Activated T-cell treated with anti-CD3 and anti-CD28 coated beads, Interleukin-2, amount 50 U/mL, for 4 hours (primary cell): ENCODE measurements at regions not wholly inside any gene's neighbourhood (a gene's known extent, or its start where the extent isn't known, plus 50 kb on each side); places are given as distances from the start of the nearest gene placed in this dataset.
"Not testable (repeated sequence)": the region's sequence is repeated elsewhere in the genome, so short reads cannot be mapped to it uniquely, and the experiment has no call there.

ENCODE experiments used
- ATAC-seq, 2 donors: fragments of 200-7000 bp; cut with Tn5 transposase; one replicate each; pipeline ENCODE4 v1.10.0; 2021
- DNase-seq: peaks from one replicate; pipeline ENCODE4 v3.0.0-alpha.2; 2020
- H3K27me3 Mint-ChIP-seq: one replicate; pipeline ENCODE4 v1.8.0; 2021; ENCODE audit warnings: low read depth, mixed read lengths
- H3K36me3 Mint-ChIP-seq: one replicate; pipeline ENCODE4 v1.8.0; 2022; ENCODE audit warnings: mixed read lengths; ENCODE audit not compliant: insufficient read depth
- H3K4me1 Mint-ChIP-seq: one replicate; pipeline ENCODE4 v1.8.0; 2021; ENCODE audit warnings: low read depth, mixed read lengths
- H3K4me3 Mint-ChIP-seq: one replicate; pipeline ENCODE4 v1.8.0; 2021; ENCODE audit warnings: mild to moderate bottlenecking, moderate library complexity, mixed read lengths
- H3K9me3 Mint-ChIP-seq: one replicate; pipeline ENCODE4 v1.8.0; 2021; ENCODE audit warnings: mixed read lengths

GRCh38 chr6:27143474-27144026 is 104.0 kb upstream of the PRSS16 start:
- H3K4me1 Mint-ChIP-seq: peaks cover 38% of the 10 kb centered on the region
- ATAC-seq (no peak), DNase-seq (no peak)
- H3K4me3 Mint-ChIP-seq: peak overlapping the region; percentile 64
- H3K9me3 Mint-ChIP-seq: no peaks in the 10 kb centered on the region
- no peaks in the 10 kb centered on the region for H3K27me3 Mint-ChIP-seq
- H3K36me3 Mint-ChIP-seq: peaks cover 3% of the 10 kb centered on the region

- no peak overlapping the region for H3K4me3 Mint-ChIP-seq
- no peaks in the 10 kb centered on the region for H3K27me3 Mint-ChIP-seq
- H3K9me3 Mint-ChIP-seq: no peaks in the 10 kb centered on the region
- no peak for DNase-seq
- peaks cover 3% of the 10 kb centered on the region for H3K36me3 Mint-ChIP-seq
- ATAC-seq: no peak
- peaks cover 30% of the 10 kb centered on the region for H3K4me1 Mint-ChIP-seq
Measured at GRCh38 chr6:27144740-27145079, 102.8 kb upstream of the PRSS16 start.

GRCh38 chr6:27145731-27146455 is 101.6 kb upstream of the PRSS16 start:
- ATAC-seq (peak; percentile 53 to 55), DNase-seq (peak; percentile 44)
- Mint-ChIP-seq H3K36me3 (peaks cover 2% of the 10 kb centered on the region), H3K4me3 (no peak overlapping the region), H3K27me3 (no peaks in the 10 kb centered on the region), H3K9me3 (no peaks in the 10 kb centered on the region), H3K4me1 (peaks cover 20% of the 10 kb centered on the region)

GRCh38 chr6:27146456-27146705 is 101.1 kb upstream of the PRSS16 start:
- not testable (repeated sequence) for DNase-seq, ATAC-seq, H3K36me3 Mint-ChIP-seq, H3K4me3 Mint-ChIP-seq, H3K27me3 Mint-ChIP-seq, H3K9me3 Mint-ChIP-seq
- peaks cover 15% of the 10 kb centered on the region for H3K4me1 Mint-ChIP-seq

GRCh38 chr6:27146706-27147505 is 100.6 kb upstream of the PRSS16 start:
- Mint-ChIP-seq H3K27me3 (no peaks in the 10 kb centered on the region), H3K36me3 (no peaks in the 10 kb centered on the region), H3K4me3 (no peak overlapping the region), H3K9me3 (no peaks in the 10 kb centered on the region), H3K4me1 (peaks cover 11% of the 10 kb centered on the region)
- peak; percentile 64 for DNase-seq
- ATAC-seq: peak; percentile 80 to 82

GRCh38 chr6:27148404-27148795 is 99.1 kb upstream of the PRSS16 start:
- H3K4me3 Mint-ChIP-seq: no peak overlapping the region
- no peaks in the 10 kb centered on the region for H3K36me3 Mint-ChIP-seq
- ATAC-seq (no peak), DNase-seq (no peak)
- no peaks in the 10 kb centered on the region for H3K9me3 Mint-ChIP-seq
- no peaks in the 10 kb centered on the region for H3K27me3 Mint-ChIP-seq
- H3K4me1 Mint-ChIP-seq: peaks cover 9% of the 10 kb centered on the region

GRCh38 chr6:27149150-27149549 is 98.4 kb upstream of the PRSS16 start:
- DNase-seq (no peak), ATAC-seq (no peak)
- no peaks in the 10 kb centered on the region for H3K36me3 Mint-ChIP-seq
- H3K4me1 Mint-ChIP-seq: peaks cover 5% of the 10 kb centered on the region
- H3K4me3 Mint-ChIP-seq: no peak overlapping the region
- no peaks in the 10 kb centered on the region for H3K9me3 Mint-ChIP-seq
- no peaks in the 10 kb centered on the region for H3K27me3 Mint-ChIP-seq

DNA sequence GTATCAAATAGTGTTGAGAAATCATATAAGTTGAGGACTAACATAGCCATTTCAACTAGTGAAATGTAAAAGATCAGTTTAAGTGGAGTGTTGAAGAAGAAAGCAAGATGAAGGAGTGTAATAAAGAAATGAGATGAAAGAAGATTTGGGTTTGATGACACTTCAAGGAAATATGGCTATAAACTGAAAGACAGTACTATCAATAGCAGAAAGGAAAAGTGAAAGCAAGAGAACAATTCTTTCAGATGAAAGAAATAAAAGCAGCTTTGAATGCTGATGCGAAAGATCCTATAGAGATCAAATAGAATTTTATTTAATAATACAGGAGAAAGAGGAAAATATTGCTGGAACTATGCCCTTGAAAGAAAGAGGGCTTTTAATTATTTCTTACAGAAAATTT is 92.8 kb upstream of the PRSS16 start:
- Mint-ChIP-seq H3K4me1 (peaks cover 35% of the 10 kb centered on the region), H3K27me3 (no peaks in the 10 kb centered on the region), H3K9me3 (no peaks in the 10 kb centered on the region), H3K36me3 (no peaks in the 10 kb centered on the region), H3K4me3 (peak overlapping the region; percentile 42)
- DNase-seq: no peak
- ATAC-seq: peak in 1 of 2 donors; percentile 17

GRCh38 chr6:27156874-27157458 is 90.5 kb upstream of the PRSS16 start:
- Mint-ChIP-seq H3K36me3 (no peaks in the 10 kb centered on the region), H3K4me3 (peak overlapping the region; percentile 78), H3K9me3 (no peaks in the 10 kb centered on the region), H3K4me1 (peaks cover 39% of the 10 kb centered on the region), H3K27me3 (no peaks in the 10 kb centered on the region)
- ATAC-seq (no peak), DNase-seq (no peak)

DNA sequence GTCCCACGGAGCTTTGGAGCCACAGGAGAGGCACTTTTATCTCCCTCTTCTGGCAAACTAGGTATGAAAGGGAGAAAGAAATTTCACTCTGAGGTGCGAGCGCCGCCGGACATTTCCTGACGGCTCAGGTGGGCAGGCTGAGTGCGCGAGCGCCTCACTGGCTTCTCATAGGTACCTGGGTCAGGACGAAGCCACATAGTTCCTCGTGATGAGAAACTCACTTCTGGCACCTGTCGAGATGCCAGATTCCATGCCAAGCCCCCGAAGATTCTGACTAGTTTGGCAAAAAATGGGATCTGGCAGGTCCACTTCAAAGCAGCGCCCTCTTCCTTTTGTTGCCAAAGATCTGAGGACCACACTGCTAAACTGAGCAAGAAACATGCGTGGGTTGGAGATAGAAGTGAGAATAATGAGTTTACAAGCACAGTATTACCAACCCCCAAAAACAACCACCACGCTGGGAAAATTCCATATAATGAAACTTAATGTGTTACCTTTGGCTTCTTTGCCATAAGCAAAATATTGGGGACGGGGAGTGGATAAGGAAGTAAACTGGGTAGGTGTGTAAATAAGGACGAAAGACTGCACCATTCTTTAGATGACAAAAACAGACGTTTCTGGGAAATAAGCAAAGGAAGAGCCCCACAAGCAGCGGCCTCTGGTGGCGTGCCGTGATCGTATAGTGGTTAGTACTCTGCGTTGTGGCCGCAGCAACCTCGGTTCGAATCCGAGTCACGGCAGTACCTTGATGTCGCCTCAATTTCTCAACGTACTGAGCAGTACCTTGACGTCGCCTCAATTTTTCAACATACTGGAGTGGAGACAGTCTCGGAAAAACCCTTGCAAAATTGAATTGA is 89.8 kb upstream of the PRSS16 start:
- Mint-ChIP-seq H3K4me1 (peaks cover 39% of the 10 kb centered on the region), H3K4me3 (peak overlapping the region; percentile 78), H3K36me3 (no peaks in the 10 kb centered on the region), H3K9me3 (no peaks in the 10 kb centered on the region), H3K27me3 (no peaks in the 10 kb centered on the region)
- DNase-seq (peak; percentile 78), ATAC-seq (peak; percentile 91)

GRCh38 chr6:27158316-27158643 is 89.2 kb upstream of the PRSS16 start:
- Mint-ChIP-seq H3K4me3 (peak overlapping the region; percentile 78), H3K4me1 (peaks cover 39% of the 10 kb centered on the region), H3K36me3 (no peaks in the 10 kb centered on the region), H3K27me3 (no peaks in the 10 kb centered on the region), H3K9me3 (no peaks in the 10 kb centered on the region)
- DNase-seq: no peak
- no peak for ATAC-seq

- Mint-ChIP-seq H3K4me1 (peaks cover 33% of the 10 kb centered on the region), H3K4me3 (no peak overlapping the region), H3K27me3 (no peaks in the 10 kb centered on the region), H3K9me3 (no peaks in the 10 kb centered on the region), H3K36me3 (no peaks in the 10 kb centered on the region)
- ATAC-seq (no peak), DNase-seq (no peak)
Measured at GRCh38 chr6:27159725-27160124, 87.8 kb upstream of the PRSS16 start.

DNA sequence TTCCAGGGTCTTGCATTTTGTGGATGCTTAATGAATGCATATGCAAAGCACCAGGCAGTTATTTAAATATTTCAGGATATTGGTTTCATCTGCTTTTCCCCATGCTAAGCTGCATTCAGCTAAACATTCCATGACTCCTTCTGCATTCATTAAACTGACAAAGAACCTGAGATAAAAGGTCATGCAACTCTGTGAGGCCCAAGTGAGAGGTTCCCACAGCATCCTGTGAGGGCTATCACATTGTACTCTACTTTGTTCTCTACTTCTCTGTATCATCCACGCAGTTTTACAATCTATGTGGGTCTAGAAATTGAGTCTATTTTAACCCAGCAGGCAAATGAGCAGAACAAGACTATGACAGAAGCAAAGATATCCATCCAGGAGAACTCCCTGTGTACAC is 86.4 kb upstream of the PRSS16 start:
- no peak for ATAC-seq
- Mint-ChIP-seq H3K36me3 (no peaks in the 10 kb centered on the region), H3K4me3 (no peak overlapping the region), H3K27me3 (no peaks in the 10 kb centered on the region), H3K9me3 (no peaks in the 10 kb centered on the region), H3K4me1 (peaks cover 25% of the 10 kb centered on the region)
- DNase-seq: no peak

GRCh38 chr6:27161603-27161945 is 85.9 kb upstream of the PRSS16 start:
- Mint-ChIP-seq H3K4me3 (peak overlapping the region; percentile 3), H3K9me3 (no peaks in the 10 kb centered on the region), H3K4me1 (peaks cover 21% of the 10 kb centered on the region), H3K36me3 (no peaks in the 10 kb centered on the region), H3K27me3 (no peaks in the 10 kb centered on the region)
- ATAC-seq (no peak), DNase-seq (no peak)
